HEK293 (cell line): ENCODE measurements at regions not wholly inside any gene's neighbourhood (a gene's known extent, or its start where the extent isn't known, plus 50 kb on each side); places are given as distances from the start of the nearest gene placed in this dataset.

Source experiments
- CTCF ChIA-PET: fragments of 350-600 bp; formaldehyde crosslinking; extraction: SDS; loops from one replicate; lab custom pipeline; 2021; ENCODE audit warnings: antibody characterized with exemption; lab: Yijun Ruan, JAX
- POLR2A ChIA-PET: fragments of 300-600 bp; formaldehyde crosslinking; extraction: SDS; loops from one replicate; lab custom pipeline; 2020; ENCODE audit warnings: antibody characterized with exemption, inconsistent platforms; lab: Yijun Ruan, JAX
- H3K27ac ChIP-seq: fragments of 200-500 bp; sonication (Bioruptor generic); 2 replicates; pipeline ENCODE4 v1.5.1; 2014; ENCODE audit warnings: low read depth, low read length, control low read depth, inconsistent platforms; ENCODE audit errors: extremely low read depth
- H3K36me3 ChIP-seq, 2 experiments: fragments of 200-500 bp in 1 of 2; sonication (Bioruptor generic) in 1 of 2; 1 replicate in 1 of 2; 2 replicates in 1 of 2; pipeline ENCODE4 v1.5.1; 2014 to 2017; ENCODE audit warnings: inconsistent platforms in 2 of 2, low read length in 2 of 2; ENCODE audit not compliant: control insufficient read depth in 2 of 2, insufficient read depth in 1 of 2
- H3K4me1 ChIP-seq: fragments of 200-500 bp; sonication (Bioruptor generic); 2 replicates; pipeline ENCODE4 v1.5.1; 2014; ENCODE audit warnings: mild to moderate bottlenecking, low read length, inconsistent platforms; ENCODE audit not compliant: control insufficient read depth, insufficient read depth
- H3K4me3 ChIP-seq: 2 replicates; pipeline ENCODE4 v1.5.1; 2011; ENCODE audit warnings: low read depth, mild to moderate bottlenecking, control low read depth, low read length, moderate library complexity
- H3K9me3 ChIP-seq: fragments of 200-500 bp; sonication (Bioruptor generic); 2 replicates; pipeline ENCODE4 v1.5.1; 2014; ENCODE audit warnings: low read depth, low read length, inconsistent platforms; ENCODE audit not compliant: control insufficient read depth, insufficient read depth
- BCL6B ChIP-seq: fragments of 450-650 bp; formaldehyde crosslinking; IDR thresholded peaks from 2 replicates; pipeline ENCODE4 v1.5.1; 2017; ENCODE audit warnings: missing biosample characterization, missing genetic modification characterization
- GFI1B ChIP-seq: fragments of 450-650 bp; formaldehyde crosslinking; IDR thresholded peaks from 2 replicates; pipeline ENCODE4 v1.5.1; 2016; ENCODE audit warnings: missing biosample characterization, missing genetic modification characterization
- GLI4 ChIP-seq: fragments of 450-650 bp; formaldehyde crosslinking; IDR thresholded peaks from 2 replicates; pipeline ENCODE4 v1.5.1; 2016; ENCODE audit warnings: missing biosample characterization, missing genetic modification characterization
- HOXC10 ChIP-seq: sonication (generic); formaldehyde crosslinking; IDR thresholded peaks from 2 replicates; pipeline ENCODE4 v1.8.1; 2023; ENCODE audit warnings: mild to moderate bottlenecking, missing genetic modification reagents
- KLF9 ChIP-seq: fragments of 450-650 bp; formaldehyde crosslinking; IDR thresholded peaks from 2 replicates; pipeline ENCODE4 v1.5.1; 2016; ENCODE audit warnings: missing biosample characterization, missing genetic modification characterization, low read depth
- MZF1 ChIP-seq: fragments of 450-650 bp; formaldehyde crosslinking; IDR thresholded peaks from 2 replicates; pipeline ENCODE4 v1.5.1; 2017; ENCODE audit warnings: missing biosample characterization, missing genetic modification characterization, borderline replicate concordance
- PRDM2 ChIP-seq: fragments of 450-650 bp; formaldehyde crosslinking; IDR thresholded peaks from 2 replicates; pipeline ENCODE4 v1.5.1; 2016; ENCODE audit warnings: missing biosample characterization, missing genetic modification characterization, borderline replicate concordance
- SP7 ChIP-seq: fragments of 450-650 bp; formaldehyde crosslinking; IDR thresholded peaks from 2 replicates; pipeline ENCODE4 v1.5.1; 2016; ENCODE audit warnings: missing biosample characterization, missing genetic modification characterization
- ZFP69B ChIP-seq: fragments of 450-650 bp; formaldehyde crosslinking; IDR thresholded peaks from 2 replicates; pipeline ENCODE4 v1.5.1; 2016; ENCODE audit warnings: missing biosample characterization, missing genetic modification characterization
- ZNF112 ChIP-seq: fragments of 450-650 bp; formaldehyde crosslinking; IDR thresholded peaks from 2 replicates; pipeline ENCODE4 v1.5.0; 2017; ENCODE audit warnings: missing biosample characterization, missing genetic modification characterization
- ZNF132 ChIP-seq: fragments of 450-650 bp; formaldehyde crosslinking; IDR thresholded peaks from 2 replicates; pipeline ENCODE4 v1.5.1; 2017; ENCODE audit warnings: missing biosample characterization, missing genetic modification characterization, borderline replicate concordance
- ZNF302 ChIP-seq: fragments of 450-650 bp; formaldehyde crosslinking; IDR thresholded peaks from 2 replicates; pipeline ENCODE4 v1.5.1; 2016; ENCODE audit warnings: missing biosample characterization, missing genetic modification characterization, low read depth
- ZNF350 ChIP-seq: fragments of 450-650 bp; formaldehyde crosslinking; IDR thresholded peaks from 2 replicates; pipeline ENCODE4 v1.5.0; 2017; ENCODE audit warnings: missing biosample characterization, mild to moderate bottlenecking, missing genetic modification characterization
- ZNF48 ChIP-seq: fragments of 450-650 bp; formaldehyde crosslinking; IDR thresholded peaks from 2 replicates; pipeline ENCODE4 v1.5.1; 2016; ENCODE audit warnings: missing biosample characterization, missing genetic modification characterization
- ZNF501 ChIP-seq: fragments of 450-650 bp; formaldehyde crosslinking; IDR thresholded peaks from 2 replicates; pipeline ENCODE4 v1.5.1; 2016; ENCODE audit warnings: missing biosample characterization, missing genetic modification characterization
- ZNF521 ChIP-seq: fragments of 450-650 bp; formaldehyde crosslinking; IDR thresholded peaks from 2 replicates; pipeline ENCODE4 v1.5.1; 2017; ENCODE audit warnings: missing biosample characterization, mild to moderate bottlenecking, missing genetic modification characterization
- ZNF548 ChIP-seq: fragments of 450-650 bp; formaldehyde crosslinking; IDR thresholded peaks from 2 replicates; pipeline ENCODE4 v1.5.1; 2016; ENCODE audit warnings: missing biosample characterization, missing genetic modification characterization
- ZNF555 ChIP-seq: fragments of 450-650 bp; formaldehyde crosslinking; conservative IDR thresholded peaks from 2 replicates; pipeline ENCODE4 v1.5.1; 2017; ENCODE audit warnings: missing biosample characterization, mild to moderate bottlenecking, missing genetic modification characterization, inconsistent platforms
- ZNF558 ChIP-seq: fragments of 450-650 bp; formaldehyde crosslinking; IDR thresholded peaks from 2 replicates; pipeline ENCODE4 v1.5.1; 2016; ENCODE audit warnings: missing biosample characterization, missing genetic modification characterization
- ZNF596 ChIP-seq: fragments of 450-650 bp; IDR thresholded peaks from 2 replicates; pipeline ENCODE4 v1.5.0; 2018; ENCODE audit warnings: missing biosample characterization, mild to moderate bottlenecking, missing genetic modification characterization, moderate library complexity
- ZNF747 ChIP-seq: fragments of 450-650 bp; formaldehyde crosslinking; IDR thresholded peaks from 2 replicates; pipeline ENCODE4 v1.5.1; 2016; ENCODE audit warnings: missing biosample characterization, missing genetic modification characterization
- ZNF830 ChIP-seq: fragments of 450-650 bp; IDR thresholded peaks from 2 replicates; pipeline ENCODE4 v1.5.0; 2018; ENCODE audit warnings: missing biosample characterization, missing genetic modification characterization, low read depth, mild to moderate bottlenecking, moderate library complexity
- ZSCAN23 ChIP-seq: fragments of 450-650 bp; formaldehyde crosslinking; IDR thresholded peaks from 2 replicates; pipeline ENCODE4 v1.5.1; 2016; ENCODE audit warnings: missing biosample characterization, missing genetic modification characterization
- TF ChIP-seq, protein P1 (sequence below): fragments of 450-650 bp; formaldehyde crosslinking; IDR thresholded peaks from 2 replicates; pipeline ENCODE4 v1.5.1; 2016; ENCODE audit warnings: missing biosample characterization, missing genetic modification characterization
- TF ChIP-seq, protein P2 (sequence below): fragments of 450-650 bp; formaldehyde crosslinking; IDR thresholded peaks from 2 replicates; pipeline ENCODE4 v1.5.1; 2016; ENCODE audit warnings: missing biosample characterization, missing genetic modification characterization

- TF ChIP-seq PRDM2 (tag by site-specific recombination) (no peak), HOXC10 (CRISPR knock-in tag) (no peak), ZNF48 (tag by site-specific recombination) (no peak), ZNF521 (tag by site-specific recombination) (no peak), ZNF302 (tag by site-specific recombination) (no peak)
- TF ChIP-seq, protein P1, sequence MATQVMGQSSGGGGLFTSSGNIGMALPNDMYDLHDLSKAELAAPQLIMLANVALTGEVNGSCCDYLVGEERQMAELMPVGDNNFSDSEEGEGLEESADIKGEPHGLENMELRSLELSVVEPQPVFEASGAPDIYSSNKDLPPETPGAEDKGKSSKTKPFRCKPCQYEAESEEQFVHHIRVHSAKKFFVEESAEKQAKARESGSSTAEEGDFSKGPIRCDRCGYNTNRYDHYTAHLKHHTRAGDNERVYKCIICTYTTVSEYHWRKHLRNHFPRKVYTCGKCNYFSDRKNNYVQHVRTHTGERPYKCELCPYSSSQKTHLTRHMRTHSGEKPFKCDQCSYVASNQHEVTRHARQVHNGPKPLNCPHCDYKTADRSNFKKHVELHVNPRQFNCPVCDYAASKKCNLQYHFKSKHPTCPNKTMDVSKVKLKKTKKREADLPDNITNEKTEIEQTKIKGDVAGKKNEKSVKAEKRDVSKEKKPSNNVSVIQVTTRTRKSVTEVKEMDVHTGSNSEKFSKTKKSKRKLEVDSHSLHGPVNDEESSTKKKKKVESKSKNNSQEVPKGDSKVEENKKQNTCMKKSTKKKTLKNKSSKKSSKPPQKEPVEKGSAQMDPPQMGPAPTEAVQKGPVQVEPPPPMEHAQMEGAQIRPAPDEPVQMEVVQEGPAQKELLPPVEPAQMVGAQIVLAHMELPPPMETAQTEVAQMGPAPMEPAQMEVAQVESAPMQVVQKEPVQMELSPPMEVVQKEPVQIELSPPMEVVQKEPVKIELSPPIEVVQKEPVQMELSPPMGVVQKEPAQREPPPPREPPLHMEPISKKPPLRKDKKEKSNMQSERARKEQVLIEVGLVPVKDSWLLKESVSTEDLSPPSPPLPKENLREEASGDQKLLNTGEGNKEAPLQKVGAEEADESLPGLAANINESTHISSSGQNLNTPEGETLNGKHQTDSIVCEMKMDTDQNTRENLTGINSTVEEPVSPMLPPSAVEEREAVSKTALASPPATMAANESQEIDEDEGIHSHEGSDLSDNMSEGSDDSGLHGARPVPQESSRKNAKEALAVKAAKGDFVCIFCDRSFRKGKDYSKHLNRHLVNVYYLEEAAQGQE (tag by site-specific recombination): no peak
Measured at GRCh38 chr11:26044389-26044788, 287.5 kb upstream of the ANO3 start (continued).

DNA sequence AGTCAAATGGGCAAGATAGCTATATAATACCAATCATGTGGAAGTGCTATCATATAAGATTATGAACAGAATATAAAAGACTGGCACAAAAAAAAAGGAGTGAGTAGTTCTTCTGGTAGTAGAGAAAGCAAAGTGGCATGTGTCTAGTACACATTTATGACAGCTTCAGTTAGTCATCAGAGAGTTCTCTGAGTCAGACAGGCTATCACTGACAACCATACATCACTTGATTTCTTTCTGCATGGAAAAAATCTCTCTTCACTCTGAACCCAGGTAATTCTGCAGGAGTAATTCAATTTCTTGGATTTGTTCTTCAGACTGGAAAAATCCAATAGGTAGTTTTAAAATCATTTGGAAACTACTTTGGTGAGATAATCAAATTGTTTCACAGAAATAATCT lies 286.8 kb upstream of the ANO3 start:
- CTCF ChIA-PET: interaction anchor here (0.7 kb wide), 1 partner anchor 93 kb away, joined by 3 read pairs; no protein-coding TSS in a partner anchor
- POLR2A ChIA-PET: no interaction called here

GRCh38 chr11:26048271-26048670 lies 283.7 kb upstream of the ANO3 start:
- H3K4me3 ChIP-seq: no peak overlapping the region
- TF ChIP-seq ZNF350 (no peak), MZF1 (tag by site-specific recombination) (no peak), BCL6B (no peak), ZNF548 (tag by site-specific recombination) (no peak), ZNF132 (tag by site-specific recombination) (no peak), ZNF501 (tag by site-specific recombination) (no peak), ZNF112 (tag by site-specific recombination) (no peak), ZFP69B (no peak)
- CTCF ChIA-PET: interaction anchor here (0.6 kb wide), 1 partner anchor 19 kb away, joined by 4 read pairs; no protein-coding TSS in a partner anchor
- no peak overlapping the region for H3K27ac ChIP-seq
- no peaks in the 10 kb centered on the region for H3K4me1 ChIP-seq
- H3K36me3 ChIP-seq: no peaks in the 10 kb centered on the region
- POLR2A ChIA-PET: no interaction called here
- H3K9me3 ChIP-seq: no peaks in the 10 kb centered on the region

More for the DNA sequence above, 286.8 kb upstream of the ANO3 start:
- no peak overlapping the region for H3K4me3 ChIP-seq
- TF ChIP-seq ZNF747 (no peak), ZNF596 (tag by site-specific recombination) (no peak), SP7 (tag by site-specific recombination) (no peak), ZNF558 (tag by site-specific recombination) (no peak), GFI1B (tag by site-specific recombination) (no peak), GLI4 (tag by site-specific recombination) (no peak), ZNF555 (tag by site-specific recombination) (no peak), KLF9 (tag by site-specific recombination) (no peak), ZSCAN23 (no peak), ZNF830 (tag by site-specific recombination) (no peak)
- TF ChIP-seq, protein P2, sequence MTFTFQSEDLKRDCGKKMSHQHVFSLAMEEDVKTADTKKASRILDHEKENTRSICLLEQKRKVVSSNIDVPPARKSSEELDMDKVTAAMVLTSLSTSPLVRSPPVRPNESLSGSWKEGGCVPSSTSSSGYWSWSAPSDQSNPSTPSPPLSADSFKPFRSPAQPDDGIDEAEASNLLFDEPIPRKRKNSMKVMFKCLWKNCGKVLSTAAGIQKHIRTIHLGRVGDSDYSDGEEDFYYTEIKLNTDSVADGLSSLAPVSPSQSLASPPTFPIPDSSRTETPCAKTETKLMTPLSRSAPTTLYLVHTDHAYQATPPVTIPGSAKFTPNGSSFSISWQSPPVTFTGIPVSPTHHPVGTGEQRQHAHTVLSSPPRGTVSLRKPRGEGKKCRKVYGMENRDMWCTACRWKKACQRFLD (tag by site-specific recombination): no peak
- no peaks in the 10 kb centered on the region for H3K36me3 ChIP-seq
- no peaks in the 10 kb centered on the region for H3K4me1 ChIP-seq
- no peaks in the 10 kb centered on the region for H3K9me3 ChIP-seq
- H3K27ac ChIP-seq: no peak overlapping the region
